ENCODE measurements at regions not wholly inside any gene's neighbourhood (a gene's known extent, or its start where the extent isn't known, plus 50 kb on each side); places are given as distances from the start of the nearest gene placed in this dataset.
"Not testable (repeated sequence)": the region's sequence is repeated elsewhere in the genome, so short reads cannot be mapped to it uniquely, and the experiment has no call there.

DNA sequence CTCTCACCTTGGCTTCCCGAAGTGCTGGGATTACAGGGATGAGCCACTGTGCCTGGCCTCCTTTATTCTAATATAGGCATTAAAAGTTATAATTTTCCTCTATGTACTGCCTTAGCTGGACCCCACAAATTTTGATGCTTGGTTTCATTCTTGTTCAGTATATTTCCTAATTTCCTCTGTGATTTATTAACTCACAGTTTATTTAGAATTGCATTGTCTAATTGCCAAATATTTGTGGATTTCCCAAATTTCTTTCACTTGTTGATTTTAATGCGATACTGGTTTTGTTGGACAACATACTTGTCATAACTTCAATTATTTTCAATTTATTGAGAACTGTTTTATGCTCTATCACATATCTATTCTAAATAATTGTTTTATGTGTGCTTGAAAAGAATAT lies 366.0 kb downstream of the OMA1 start:
- no peak for TF ChIP-seq CTCF (IDR thresholded peaks at IDR 0.05; ENCODE audit: low read depth, low read length, missing control alignments)
- in situ Hi-C loops (cut with HindIII; ENCODE audit: low sequenced_read_pairs): no loop called here
- DNase-seq (ENCODE audit: low read depth): no peak
- no peak overlapping the region for H3K4me3 ChIP-seq (ENCODE audit: low read depth, low read length)

DNA sequence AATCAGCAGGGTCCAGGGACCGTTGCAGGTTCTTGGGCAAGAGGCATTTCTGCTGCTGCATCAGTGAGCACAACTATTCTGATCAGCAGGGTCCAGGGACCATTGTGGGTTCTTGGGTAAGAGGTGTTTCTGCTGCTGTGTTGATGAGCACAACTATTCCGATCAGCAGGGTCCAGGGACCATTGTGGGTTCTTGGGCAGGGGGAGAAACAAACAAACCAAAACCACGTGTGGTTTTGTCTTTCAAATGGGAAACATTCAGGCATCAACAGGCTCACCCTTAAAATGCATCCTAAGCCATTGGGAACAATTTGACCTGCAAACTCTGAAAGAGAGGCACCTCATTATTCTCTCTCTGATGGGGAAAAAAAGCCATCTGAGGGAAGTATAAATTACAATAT lies 377.4 kb downstream of the OMA1 start:
- in situ Hi-C loops (cut with HindIII; ENCODE audit: low sequenced_read_pairs): not testable (repeated sequence)

DNA sequence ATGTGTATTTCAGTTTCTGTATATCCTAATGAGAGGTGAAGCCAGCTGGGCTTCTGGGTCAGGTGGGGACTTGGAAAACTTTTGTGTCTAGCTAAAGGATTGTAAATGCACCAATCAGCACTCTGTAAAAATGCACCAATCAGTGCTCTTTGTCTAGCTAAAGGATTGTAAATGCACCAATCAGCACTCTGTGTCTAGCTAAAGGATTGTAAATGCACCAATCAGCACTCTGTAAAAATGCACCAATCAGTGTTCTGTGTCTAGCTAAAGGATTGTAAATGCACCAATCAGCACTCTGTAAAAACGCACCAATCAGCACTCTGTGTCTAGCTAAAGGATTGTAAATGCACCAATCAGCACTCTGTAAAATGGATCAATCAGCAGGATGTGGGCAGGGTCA lies 379.4 kb downstream of the OMA1 start:
- H3K4me3 ChIP-seq (ENCODE audit: low read depth, low read length); DNase-seq (ENCODE audit: low read depth); in situ Hi-C loops (cut with HindIII; ENCODE audit: low sequenced_read_pairs): not testable (repeated sequence)

More for the DNA sequence above, 377.4 kb downstream of the OMA1 start:
- DNase-seq (ENCODE audit: low read depth); H3K4me3 ChIP-seq (ENCODE audit: low read depth, low read length): not testable (repeated sequence)

GRCh38 chr1:58166417-58166816 lies 380.1 kb downstream of the OMA1 start:
- in situ Hi-C loops (cut with HindIII; ENCODE audit: low sequenced_read_pairs): no loop called here
- TF ChIP-seq CTCF (IDR thresholded peaks at IDR 0.05; ENCODE audit: low read depth, low read length, missing control alignments): no peak
- no peak overlapping the region for H3K4me3 ChIP-seq (ENCODE audit: low read depth, low read length)

GRCh38 chr1:58165073-58165472 lies 381.5 kb downstream of the OMA1 start:
- in situ Hi-C loops (cut with HindIII; ENCODE audit: low sequenced_read_pairs): no loop called here
- TF ChIP-seq CTCF (IDR thresholded peaks at IDR 0.05; ENCODE audit: low read depth, low read length, missing control alignments): no peak
- H3K4me3 ChIP-seq (ENCODE audit: low read depth, low read length): no peak overlapping the region
- DNase-seq (ENCODE audit: low read depth): no peak

More at GRCh38 chr1:58166417-58166816, 380.1 kb downstream of the OMA1 start:
- no peak for DNase-seq (ENCODE audit: low read depth)

GRCh38 chr1:58162952-58163550 lies 383.5 kb downstream of the OMA1 start:
- in situ Hi-C loops (cut with HindIII; ENCODE audit: low sequenced_read_pairs): no loop called here
- DNase-seq (ENCODE audit: low read depth): peak; percentile 49
- TF ChIP-seq CTCF (IDR thresholded peaks at IDR 0.05; ENCODE audit: low read depth, low read length, missing control alignments): peak; percentile 99
- H3K4me3 ChIP-seq (ENCODE audit: low read depth, low read length): no peak overlapping the region

GRCh38 chr1:58159434-58159830 lies 387.1 kb downstream of the OMA1 start:
- DNase-seq (ENCODE audit: low read depth): no peak
- no peak overlapping the region for H3K4me3 ChIP-seq (ENCODE audit: low read depth, low read length)
- in situ Hi-C loops (cut with HindIII; ENCODE audit: low sequenced_read_pairs): no loop called here
- TF ChIP-seq CTCF (IDR thresholded peaks at IDR 0.05; ENCODE audit: low read depth, low read length, missing control alignments): no peak

Measured in astrocyte of the cerebellum (primary cell).